NT2/D1 (cell line): ENCODE measurements at regions not wholly inside any gene's neighbourhood (a gene's known extent, or its start where the extent isn't known, plus 50 kb on each side); places are given as distances from the start of the nearest gene placed in this dataset.

Source experiments
- SUZ12 ChIP-seq: IDR thresholded peaks from 2 replicates; pipeline ENCODE4 v1.6.1; 2011; ENCODE audit not compliant: insufficient read length, insufficient read depth; ENCODE audit errors: extremely low read depth
- YY1 ChIP-seq: IDR thresholded peaks from 2 replicates; pipeline ENCODE4 v1.6.1; 2011; ENCODE audit not compliant: insufficient read length, insufficient read depth

DNA sequence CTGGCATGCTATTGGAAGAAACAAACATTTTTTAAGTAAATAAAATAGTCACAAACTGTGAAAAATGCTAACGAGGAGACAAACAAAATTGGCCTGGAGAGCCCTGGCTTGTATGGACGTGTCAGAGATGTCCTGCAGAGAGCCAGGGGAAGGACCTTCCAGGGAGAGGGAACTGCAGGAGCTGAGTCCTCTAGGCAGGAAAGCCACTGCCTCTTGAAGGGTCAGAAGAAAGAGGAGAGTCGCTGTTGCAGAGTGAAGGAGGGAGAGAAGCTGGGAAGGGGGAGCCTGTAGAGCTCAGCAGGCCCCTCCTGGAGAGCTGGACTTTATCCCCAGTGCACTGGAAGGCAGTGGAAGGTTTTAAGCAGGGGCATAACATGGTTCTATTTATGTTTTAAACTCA lies 80.3 kb upstream of the PWP1 start:
- TF ChIP-seq SUZ12: no peak
- TF ChIP-seq YY1: no peak
